HUES48 (cell line): ENCODE measurements at regions not wholly inside any gene's neighbourhood (a gene's known extent, or its start where the extent isn't known, plus 50 kb on each side); places are given as distances from the start of the nearest gene placed in this dataset.

Experiments used
- H3K27ac ChIP-seq: one replicate; pipeline ENCODE4 v1.7.0; 2013; ENCODE audit warnings: low read depth, low read length, inconsistent platforms
- H3K27me3 ChIP-seq: 2 replicates; pipeline ENCODE4 v1.6.1; 2013; ENCODE audit warnings: mild to moderate bottlenecking, low read length; ENCODE audit not compliant: control insufficient read depth, insufficient read depth
- H3K36me3 ChIP-seq: 2 replicates; pipeline ENCODE4 v1.6.1; 2013; ENCODE audit warnings: low read length; ENCODE audit not compliant: control insufficient read depth, insufficient read depth
- H3K4me1 ChIP-seq: 2 replicates; pipeline ENCODE4 v1.6.1; 2013; ENCODE audit warnings: mild to moderate bottlenecking, low read length; ENCODE audit not compliant: control insufficient read depth, insufficient read depth
- H3K4me3 ChIP-seq: 2 replicates; pipeline ENCODE4 v1.5.1; 2013; ENCODE audit warnings: mild to moderate bottlenecking, low read depth, low read length
- H3K9ac ChIP-seq: 2 replicates; pipeline ENCODE4 v1.6.1; 2013; ENCODE audit warnings: mild to moderate bottlenecking, low read depth, low read length, moderate library complexity
- H3K9me3 ChIP-seq: 2 replicates; pipeline ENCODE4 v1.6.1; 2013; ENCODE audit warnings: low read length; ENCODE audit not compliant: control insufficient read depth, insufficient read depth

- no peaks in the 10 kb centered on the region for H3K36me3 ChIP-seq
- H3K27ac ChIP-seq = no peak overlapping the region
- peaks cover 25% of the 10 kb centered on the region for H3K4me1 ChIP-seq
- no peak overlapping the region for H3K9ac ChIP-seq
- H3K4me3 ChIP-seq = no peak overlapping the region
- H3K27me3 ChIP-seq = no peaks in the 10 kb centered on the region
- H3K9me3 ChIP-seq = no peaks in the 10 kb centered on the region
Observed at GRCh38 chr12:72105849-72106248, 166.3 kb upstream of the TRHDE start.

- H3K27me3 ChIP-seq = no peaks in the 10 kb centered on the region
- no peaks in the 10 kb centered on the region for H3K9me3 ChIP-seq
- H3K4me3 ChIP-seq = no peak overlapping the region
- H3K27ac ChIP-seq = no peak overlapping the region
- no peak overlapping the region for H3K9ac ChIP-seq
- no peaks in the 10 kb centered on the region for H3K36me3 ChIP-seq
- peaks cover 13% of the 10 kb centered on the region for H3K4me1 ChIP-seq
Observed at GRCh38 chr12:72110937-72111650, 161.1 kb upstream of the TRHDE start.

GRCh38 chr12:72111706-72112105 lies 160.5 kb upstream of the TRHDE start:
- Histone ChIP-seq H3K36me3 (no peaks in the 10 kb centered on the region), H3K9me3 (no peaks in the 10 kb centered on the region), H3K4me1 (peaks cover 13% of the 10 kb centered on the region), H3K9ac (no peak overlapping the region), H3K27ac (no peak overlapping the region), H3K4me3 (no peak overlapping the region), H3K27me3 (no peaks in the 10 kb centered on the region)

- no peak overlapping the region for H3K9ac ChIP-seq
- no peaks in the 10 kb centered on the region for H3K27me3 ChIP-seq
- H3K4me1 ChIP-seq = peaks cover 16% of the 10 kb centered on the region; the same call in 1 of the 2 replicates
Observed at GRCh38 chr12:72133497-72134055, 138.6 kb upstream of the TRHDE start.

GRCh38 chr12:72134246-72135020 lies 137.7 kb upstream of the TRHDE start:
- H3K4me1 ChIP-seq = peaks cover 16% of the 10 kb centered on the region; the same call in 1 of the 2 replicates
- no peak overlapping the region for H3K27ac ChIP-seq
- no peak overlapping the region for H3K4me3 ChIP-seq
- H3K9ac ChIP-seq = no peak overlapping the region
- no peaks in the 10 kb centered on the region for H3K27me3 ChIP-seq
- H3K36me3 ChIP-seq = no peaks in the 10 kb centered on the region
- H3K9me3 ChIP-seq = no peaks in the 10 kb centered on the region

More at GRCh38 chr12:72133497-72134055, 138.6 kb upstream of the TRHDE start:
- Histone ChIP-seq H3K27ac (no peak overlapping the region), H3K4me3 (no peak overlapping the region), H3K36me3 (no peaks in the 10 kb centered on the region), H3K9me3 (no peaks in the 10 kb centered on the region)

- Histone ChIP-seq H3K4me1 (peaks cover 21% of the 10 kb centered on the region), H3K9me3 (no peaks in the 10 kb centered on the region), H3K4me3 (no peak overlapping the region), H3K36me3 (no peaks in the 10 kb centered on the region), H3K9ac (no peak overlapping the region), H3K27me3 (no peaks in the 10 kb centered on the region), H3K27ac (no peak overlapping the region)
Observed at GRCh38 chr12:72135021-72135301, 137.2 kb upstream of the TRHDE start.

DNA sequence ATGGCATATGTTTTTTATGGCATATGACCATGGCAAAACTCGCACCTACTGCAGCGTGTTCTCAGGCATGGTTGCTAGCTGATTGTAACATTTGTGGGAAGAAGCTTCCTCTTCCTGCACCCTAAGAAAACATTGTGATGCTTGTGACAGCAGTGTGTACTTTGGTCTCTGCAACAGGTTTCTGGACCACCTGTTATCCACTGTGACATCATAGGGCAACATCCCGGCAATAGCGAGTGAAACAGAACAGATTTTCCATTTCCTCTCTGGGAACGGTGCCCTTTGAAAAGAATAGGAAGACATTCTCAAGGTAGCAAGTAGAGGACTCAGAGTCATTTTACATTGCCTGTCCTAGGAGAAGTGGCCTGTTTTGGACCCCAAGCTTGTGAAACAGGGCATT lies 135.4 kb upstream of the TRHDE start:
- Histone ChIP-seq H3K27me3 (no peaks in the 10 kb centered on the region), H3K4me3 (no peak overlapping the region), H3K9me3 (no peaks in the 10 kb centered on the region), H3K4me1 (peaks cover 22% of the 10 kb centered on the region), H3K36me3 (no peaks in the 10 kb centered on the region), H3K27ac (no peak overlapping the region), H3K9ac (no peak overlapping the region)

DNA sequence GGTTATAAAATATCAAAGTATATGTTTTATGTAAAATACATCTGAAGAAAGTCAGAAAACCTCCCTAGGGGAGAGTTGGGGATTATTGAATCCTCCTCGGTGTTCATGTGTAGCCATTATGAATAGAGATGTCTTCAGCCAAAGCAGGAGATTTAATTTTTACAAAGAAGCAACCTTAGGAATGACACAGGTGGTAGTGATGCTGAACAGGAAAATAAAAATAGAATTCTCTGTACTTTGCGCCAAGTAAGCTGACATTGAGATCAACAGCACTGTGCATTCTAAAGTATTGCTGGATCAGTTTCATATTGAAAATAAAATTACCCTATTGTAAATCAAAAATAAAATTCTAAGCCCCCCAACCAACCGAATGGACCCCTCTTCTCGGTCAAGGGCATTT lies 132.8 kb upstream of the TRHDE start:
- Histone ChIP-seq H3K9ac (no peak overlapping the region), H3K4me1 (peaks cover 15% of the 10 kb centered on the region), H3K4me3 (no peak overlapping the region), H3K36me3 (no peaks in the 10 kb centered on the region), H3K27ac (no peak overlapping the region), H3K9me3 (no peaks in the 10 kb centered on the region), H3K27me3 (no peaks in the 10 kb centered on the region)

GRCh38 chr12:72141381-72141780 lies 130.8 kb upstream of the TRHDE start:
- Histone ChIP-seq H3K27me3 (no peaks in the 10 kb centered on the region), H3K27ac (no peak overlapping the region), H3K36me3 (no peaks in the 10 kb centered on the region), H3K9me3 (no peaks in the 10 kb centered on the region), H3K4me1 (peaks cover 11% of the 10 kb centered on the region), H3K4me3 (no peak overlapping the region), H3K9ac (no peak overlapping the region)

- H3K4me3 ChIP-seq = no peak overlapping the region
- H3K4me1 ChIP-seq = peaks cover 10% of the 10 kb centered on the region
- H3K36me3 ChIP-seq = no peaks in the 10 kb centered on the region
Observed at GRCh38 chr12:72144553-72144952, 127.6 kb upstream of the TRHDE start.

DNA sequence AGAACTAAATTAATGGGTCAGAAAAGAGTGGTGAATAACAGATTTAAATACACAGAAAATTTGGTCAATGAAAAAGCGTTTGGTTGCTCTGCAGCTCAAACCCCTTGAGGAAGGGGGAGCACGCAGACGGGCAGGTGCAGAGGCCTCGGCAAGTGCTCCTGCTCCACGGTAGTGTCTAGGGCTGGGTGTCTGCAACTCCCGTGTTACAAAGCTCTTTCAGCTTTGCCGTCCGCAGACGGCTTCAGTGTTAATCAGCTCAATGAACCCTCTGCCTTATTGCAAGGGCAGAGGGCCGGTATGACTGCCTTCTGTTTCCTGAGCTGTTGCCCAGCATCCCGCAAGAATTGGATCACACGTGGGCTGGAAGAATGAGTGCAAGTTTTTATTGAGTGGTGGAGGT lies 125.7 kb upstream of the TRHDE start:
- no peaks in the 10 kb centered on the region for H3K36me3 ChIP-seq
- H3K27me3 ChIP-seq = no peaks in the 10 kb centered on the region
- no peaks in the 10 kb centered on the region for H3K9me3 ChIP-seq
- no peak overlapping the region for H3K27ac ChIP-seq
- H3K4me1 ChIP-seq = 0 out of 2 replicates have a peak, but pooled peaks cover 5% of the 10 kb centered on the region
- H3K4me3 ChIP-seq = no peak overlapping the region
- no peak overlapping the region for H3K9ac ChIP-seq

More at GRCh38 chr12:72144553-72144952, 127.6 kb upstream of the TRHDE start:
- Histone ChIP-seq H3K9me3 (no peaks in the 10 kb centered on the region), H3K9ac (no peak overlapping the region), H3K27me3 (no peaks in the 10 kb centered on the region), H3K27ac (no peak overlapping the region)
